ENCODE measurements at regions not wholly inside any gene's neighbourhood (a gene's known extent, or its start where the extent isn't known, plus 50 kb on each side); places are given as distances from the start of the nearest gene placed in this dataset.

DNA sequence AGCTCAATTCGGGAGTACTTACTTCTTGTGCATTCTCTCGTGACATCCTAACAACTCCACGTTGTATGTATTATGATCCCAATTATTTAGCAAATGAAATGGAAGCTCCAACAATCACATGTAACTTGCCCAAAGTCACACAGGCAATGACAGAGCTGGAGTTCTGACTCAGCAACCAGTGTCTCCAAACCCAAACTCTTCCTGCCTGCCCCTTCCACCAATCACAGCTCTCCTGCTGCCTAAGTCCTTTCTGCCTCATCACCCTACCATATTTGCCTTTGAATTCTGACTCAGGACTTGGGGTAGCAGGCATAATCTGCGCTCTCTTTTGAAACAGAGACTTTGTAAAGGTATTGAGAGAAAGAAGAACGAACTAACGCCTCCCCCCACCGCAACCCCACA, 245.2 kb upstream of the MAF start:
- intact Hi-C loops (cut with micrococcal nuclease; ENCODE audit: unreplicated experiment), result no loop called here
- H3K36me3 ChIP-seq (ENCODE audit: insufficient read depth, low read length, poor library complexity, severe bottlenecking), result no peaks in the 10 kb centered on the region
- H3K9me3 ChIP-seq (ENCODE audit: low read depth, low read length, poor library complexity, severe bottlenecking), result no peaks in the 10 kb centered on the region
- BruUV-seq (replicated peaks), result no TSS peak
- no peak overlapping the region for H3K27ac ChIP-seq (ENCODE audit: low read depth, low read length, poor library complexity, severe bottlenecking)
- TF ChIP-seq EZH2 (IDR thresholded peaks at IDR 0.05; ENCODE audit: borderline replicate concordance, low read depth, low read length, poor library complexity, severe bottlenecking), result no peak
- TF ChIP-seq, protein P1, sequence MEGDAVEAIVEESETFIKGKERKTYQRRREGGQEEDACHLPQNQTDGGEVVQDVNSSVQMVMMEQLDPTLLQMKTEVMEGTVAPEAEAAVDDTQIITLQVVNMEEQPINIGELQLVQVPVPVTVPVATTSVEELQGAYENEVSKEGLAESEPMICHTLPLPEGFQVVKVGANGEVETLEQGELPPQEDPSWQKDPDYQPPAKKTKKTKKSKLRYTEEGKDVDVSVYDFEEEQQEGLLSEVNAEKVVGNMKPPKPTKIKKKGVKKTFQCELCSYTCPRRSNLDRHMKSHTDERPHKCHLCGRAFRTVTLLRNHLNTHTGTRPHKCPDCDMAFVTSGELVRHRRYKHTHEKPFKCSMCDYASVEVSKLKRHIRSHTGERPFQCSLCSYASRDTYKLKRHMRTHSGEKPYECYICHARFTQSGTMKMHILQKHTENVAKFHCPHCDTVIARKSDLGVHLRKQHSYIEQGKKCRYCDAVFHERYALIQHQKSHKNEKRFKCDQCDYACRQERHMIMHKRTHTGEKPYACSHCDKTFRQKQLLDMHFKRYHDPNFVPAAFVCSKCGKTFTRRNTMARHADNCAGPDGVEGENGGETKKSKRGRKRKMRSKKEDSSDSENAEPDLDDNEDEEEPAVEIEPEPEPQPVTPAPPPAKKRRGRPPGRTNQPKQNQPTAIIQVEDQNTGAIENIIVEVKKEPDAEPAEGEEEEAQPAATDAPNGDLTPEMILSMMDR (conservative IDR thresholded peaks at IDR 0.05; ENCODE audit: low read depth, low read length), result no peak
- H3K4me1 ChIP-seq (ENCODE audit: insufficient read depth, low read length, poor library complexity, severe bottlenecking), result no peaks in the 10 kb centered on the region
- H3K4me3 ChIP-seq (ENCODE audit: low read depth, low read length, poor library complexity, severe bottlenecking), result no peak overlapping the region
- POLR2A ChIA-PET (ENCODE audit: low non-redundant PET), result no interaction called here
- CTCF ChIA-PET, result no interaction called here
- no peak for DNase-seq (ENCODE audit: low spot score)
- peaks cover 2% of the 10 kb centered on the region for H3K27me3 ChIP-seq (replicated peaks; ENCODE audit: insufficient read depth, low read depth, low read length, poor library complexity)

DNA sequence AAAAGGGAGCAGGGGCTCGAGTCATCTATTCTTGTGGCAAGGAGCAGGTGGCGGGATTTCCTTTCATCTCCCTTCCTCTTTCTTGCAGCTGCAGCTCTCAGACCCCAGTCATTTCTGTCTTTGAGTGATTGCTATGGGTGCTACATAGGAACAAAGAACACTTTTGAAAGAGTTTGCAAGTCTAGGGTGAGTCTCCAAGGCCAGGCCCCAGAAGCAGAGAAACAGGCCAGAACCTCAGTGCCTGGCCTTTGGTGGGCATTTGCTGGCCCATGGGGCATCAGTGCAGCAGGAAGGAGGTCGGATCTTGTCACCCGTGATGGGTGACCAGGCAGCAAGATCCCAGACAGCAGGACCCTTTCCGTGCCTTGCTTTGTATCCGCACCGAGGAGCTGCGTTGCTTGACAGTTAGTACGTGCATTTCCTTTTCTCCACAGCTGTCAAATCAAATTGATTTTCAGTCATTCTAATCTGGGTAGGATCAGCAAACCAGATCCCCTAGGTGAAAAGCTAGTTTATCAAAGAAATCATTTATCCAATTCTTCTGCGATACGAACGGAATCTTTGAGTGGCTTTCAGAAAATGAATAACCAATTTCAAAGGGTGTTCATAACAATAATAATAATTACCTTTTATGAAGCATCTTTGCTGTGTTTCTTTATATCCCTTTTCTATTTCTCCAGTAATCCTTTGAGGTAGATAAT, 244.6 kb upstream of the MAF start:
- no TSS peak for BruUV-seq (replicated peaks)
- H3K9me3 ChIP-seq (ENCODE audit: low read depth, low read length, poor library complexity, severe bottlenecking), result no peaks in the 10 kb centered on the region
- POLR2A ChIA-PET (ENCODE audit: low non-redundant PET), result no interaction called here

DNA sequence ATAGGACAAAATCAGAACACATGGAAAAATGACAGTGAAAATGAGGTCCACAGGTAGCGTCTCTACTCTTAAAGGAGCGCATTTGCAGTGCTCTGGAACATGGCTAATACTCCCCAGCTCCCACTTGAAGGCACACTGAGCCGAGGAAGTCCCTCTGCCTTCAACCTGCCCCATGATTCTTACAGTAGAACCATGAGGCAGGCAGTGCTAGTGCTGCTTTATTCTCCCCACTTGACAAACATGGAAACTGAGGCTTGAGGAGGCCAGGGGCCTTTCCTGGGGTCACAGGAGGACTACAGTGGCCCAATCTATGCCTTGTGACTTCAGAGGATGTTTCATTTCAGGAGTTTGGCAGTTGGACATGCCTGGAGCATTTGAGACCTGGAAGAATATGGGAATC, 244.1 kb upstream of the MAF start:
- CTCF ChIA-PET, result no interaction called here
- POLR2A ChIA-PET (ENCODE audit: low non-redundant PET), result no interaction called here
- TF ChIP-seq, protein P1 (conservative IDR thresholded peaks at IDR 0.05; ENCODE audit: low read depth, low read length), result no peak
- TF ChIP-seq EZH2 (IDR thresholded peaks at IDR 0.05; ENCODE audit: borderline replicate concordance, low read depth, low read length, poor library complexity, severe bottlenecking), result no peak

More for the DNA sequence above, 244.6 kb upstream of the MAF start:
- DNase-seq (ENCODE audit: low spot score), result no peak
- no peak for TF ChIP-seq EZH2 (IDR thresholded peaks at IDR 0.05; ENCODE audit: borderline replicate concordance, low read depth, low read length, poor library complexity, severe bottlenecking)
- TF ChIP-seq, protein P1 (conservative IDR thresholded peaks at IDR 0.05; ENCODE audit: low read depth, low read length), result no peak
- CTCF ChIA-PET, result no interaction called here
- H3K4me1 ChIP-seq (ENCODE audit: insufficient read depth, low read length, poor library complexity, severe bottlenecking), result no peaks in the 10 kb centered on the region
- intact Hi-C loops (cut with micrococcal nuclease; ENCODE audit: unreplicated experiment), result no loop called here
- H3K4me3 ChIP-seq (ENCODE audit: low read depth, low read length, poor library complexity, severe bottlenecking), result no peak overlapping the region
- no peaks in the 10 kb centered on the region for H3K36me3 ChIP-seq (ENCODE audit: insufficient read depth, low read length, poor library complexity, severe bottlenecking)
- no peak overlapping the region for H3K27ac ChIP-seq (ENCODE audit: low read depth, low read length, poor library complexity, severe bottlenecking)
- peaks cover 7% of the 10 kb centered on the region for H3K27me3 ChIP-seq (replicated peaks; ENCODE audit: insufficient read depth, low read depth, low read length, poor library complexity)

More for the DNA sequence above, 244.1 kb upstream of the MAF start:
- BruUV-seq (replicated peaks), result no TSS peak
- peaks cover 13% of the 10 kb centered on the region for H3K27me3 ChIP-seq (replicated peaks; ENCODE audit: insufficient read depth, low read depth, low read length, poor library complexity)
- no peaks in the 10 kb centered on the region for H3K4me1 ChIP-seq (ENCODE audit: insufficient read depth, low read length, poor library complexity, severe bottlenecking)
- no peaks in the 10 kb centered on the region for H3K36me3 ChIP-seq (ENCODE audit: insufficient read depth, low read length, poor library complexity, severe bottlenecking)
- H3K9me3 ChIP-seq (ENCODE audit: low read depth, low read length, poor library complexity, severe bottlenecking), result no peaks in the 10 kb centered on the region
- intact Hi-C loops (cut with micrococcal nuclease; ENCODE audit: unreplicated experiment), result no loop called here
- H3K4me3 ChIP-seq (ENCODE audit: low read depth, low read length, poor library complexity, severe bottlenecking), result no peak overlapping the region
- no peak overlapping the region for H3K27ac ChIP-seq (ENCODE audit: low read depth, low read length, poor library complexity, severe bottlenecking)
- no peak for DNase-seq (ENCODE audit: low spot score)
